Head of caudate nucleus (tissue), 42 donors: ENCODE measurements at regions not wholly inside any gene's neighbourhood (a gene's known extent, or its start where the extent isn't known, plus 50 kb on each side); places are given as distances from the start of the nearest gene placed in this dataset.
"Not testable (repeated sequence)": the region's sequence is repeated elsewhere in the genome, so short reads cannot be mapped to it uniquely, and the experiment has no call there.

ENCODE experiments used
- DNase-seq, 42 donors: peaks; one replicate each; pipeline versions ENCODE4 v3.0.0 to v3.0.0-alpha.2; 2020 to 2021; ENCODE audit warnings: mixed read lengths in 7 of 42
- intact Hi-C: fragments of 100-400 bp; cut with DNase I; formaldehyde crosslinking; loops from one replicate; pipeline ENCODE4 v1.15.0; 2022

DNA sequence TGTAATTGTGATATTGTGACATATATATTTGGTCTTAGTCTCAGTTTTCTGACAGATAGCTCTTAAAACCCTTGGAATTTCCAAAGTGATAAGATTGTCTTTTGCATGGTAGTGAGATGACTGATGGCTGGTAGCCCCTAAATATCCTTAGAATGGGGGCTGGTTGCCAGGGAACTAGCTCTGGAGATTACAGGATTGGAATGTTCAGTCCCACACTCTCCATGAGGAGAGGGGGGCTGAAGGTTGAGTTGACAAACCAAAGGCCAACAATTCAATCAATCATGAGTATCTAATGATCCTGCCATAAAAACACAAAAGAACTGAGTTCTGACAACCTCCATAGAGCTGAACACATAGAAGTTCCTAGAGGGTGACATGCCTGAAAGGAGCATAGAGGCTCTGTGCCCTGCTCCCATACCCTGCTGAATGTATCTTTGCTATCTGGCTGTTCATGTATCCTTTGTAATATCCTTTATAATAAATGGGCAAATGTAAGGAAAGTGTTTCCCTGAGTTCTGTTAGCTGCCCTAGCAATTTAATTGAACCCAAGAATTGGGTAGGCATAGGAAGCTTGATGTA lies 1680.3 kb upstream of the PIK3C3 start:
- no peak for DNase-seq
- intact Hi-C loops, result no loop called here

DNA sequence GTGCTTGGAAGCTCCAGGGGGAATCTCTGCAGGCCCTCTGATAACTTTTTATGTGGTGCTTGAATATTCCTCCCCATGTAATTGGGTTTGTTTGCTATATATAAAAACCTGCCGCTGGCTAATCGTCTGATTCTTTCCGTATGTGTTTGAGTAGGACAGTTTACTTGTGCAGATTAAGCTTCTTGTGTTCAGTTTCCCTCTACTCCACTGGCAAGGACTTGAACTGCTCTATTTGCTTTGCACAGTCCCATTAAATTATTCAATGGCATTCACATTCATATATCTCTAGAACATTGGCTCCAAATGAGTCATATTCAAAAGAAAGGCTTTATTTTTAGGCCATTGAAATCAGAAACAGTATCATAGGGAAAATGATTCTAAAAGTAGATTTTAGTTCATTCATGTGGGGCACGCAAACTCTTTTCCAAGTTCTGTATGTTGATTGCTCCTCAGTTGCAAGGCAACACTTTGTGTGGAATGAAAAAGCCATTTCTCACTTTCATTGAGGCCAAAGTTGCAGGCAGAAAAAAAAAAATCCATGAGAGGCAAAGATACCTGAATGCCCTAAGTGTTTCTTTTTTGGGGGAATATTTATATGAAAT lies 1682.3 kb upstream of the PIK3C3 start:
- DNase-seq, result no peak
- intact Hi-C loops, result no loop called here

DNA sequence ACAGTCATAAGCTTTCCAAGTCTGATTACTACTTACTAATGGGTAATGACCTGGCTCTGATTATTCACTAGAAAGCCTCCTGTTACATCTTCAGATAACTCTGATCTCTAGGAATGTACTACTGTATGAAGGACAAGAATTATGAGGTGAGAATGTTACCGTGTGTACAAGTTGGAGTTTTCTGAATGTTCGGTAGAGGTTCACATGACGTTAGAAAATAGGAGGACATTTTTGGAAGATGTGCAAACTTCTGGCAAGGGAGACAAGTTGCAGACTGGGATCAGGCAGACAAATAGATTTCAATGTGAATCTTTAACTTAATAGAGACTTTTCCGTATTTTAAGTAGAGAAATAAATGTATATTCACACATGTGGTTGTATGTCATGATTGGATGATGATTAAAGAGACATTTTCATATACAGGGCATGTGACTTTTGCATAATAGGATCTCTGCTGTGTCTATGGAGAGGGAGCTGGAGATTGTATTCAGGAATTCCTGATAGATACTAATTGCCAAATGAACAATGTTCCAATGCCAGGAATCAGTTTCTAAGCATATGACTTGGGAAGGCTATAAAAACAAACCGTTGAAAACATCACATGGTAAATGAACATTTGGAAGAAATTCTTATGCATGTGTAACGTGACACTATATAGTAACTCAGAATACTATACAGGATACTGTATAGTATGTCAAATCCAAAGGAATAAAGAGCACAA lies 1695.8 kb upstream of the PIK3C3 start:
- intact Hi-C loops, result no loop called here
- DNase-seq, result no peak

DNA sequence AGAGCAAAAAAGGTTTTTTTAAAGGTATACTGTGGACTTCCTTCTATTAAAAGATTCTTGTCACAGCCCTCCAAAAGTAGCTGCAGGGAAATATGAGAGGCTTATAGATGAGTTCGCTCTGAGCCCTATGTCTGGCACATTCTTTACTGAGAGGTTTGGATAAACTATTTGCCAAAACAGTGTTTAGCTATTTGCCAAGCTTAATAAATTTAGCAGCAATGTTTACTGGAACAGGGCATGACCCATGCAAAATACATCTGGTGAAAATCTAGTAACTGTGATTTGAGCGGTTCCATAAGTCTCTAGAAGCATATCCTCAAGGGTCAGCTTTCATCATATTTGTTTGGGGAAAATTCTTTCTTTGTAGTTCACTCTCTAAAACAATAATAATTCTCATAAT lies 1696.7 kb upstream of the PIK3C3 start:
- intact Hi-C loops, result no loop called here

DNA sequence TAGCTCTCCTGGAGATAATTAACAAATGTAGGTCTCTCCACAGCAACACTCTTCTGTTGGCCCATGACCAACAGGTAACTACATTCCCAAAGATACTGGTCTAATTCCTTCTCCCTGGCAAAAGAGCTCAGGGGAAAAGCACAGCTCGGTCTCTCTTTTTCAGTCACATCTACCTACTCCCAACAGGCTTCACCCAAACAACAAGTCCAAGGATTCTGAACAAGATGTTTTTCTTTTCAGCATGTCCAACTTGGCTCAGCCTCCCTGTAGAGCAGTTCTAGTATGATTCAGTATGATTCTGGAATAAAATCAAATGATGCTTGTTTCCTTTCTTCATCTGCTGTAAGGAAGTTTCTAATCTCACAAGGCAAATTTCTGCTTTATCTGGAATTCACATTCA lies 1704.8 kb upstream of the PIK3C3 start:
- DNase-seq, result no peak
- intact Hi-C loops, result no loop called here

More for the DNA sequence above, 1696.7 kb upstream of the PIK3C3 start:
- DNase-seq, result no peak

DNA sequence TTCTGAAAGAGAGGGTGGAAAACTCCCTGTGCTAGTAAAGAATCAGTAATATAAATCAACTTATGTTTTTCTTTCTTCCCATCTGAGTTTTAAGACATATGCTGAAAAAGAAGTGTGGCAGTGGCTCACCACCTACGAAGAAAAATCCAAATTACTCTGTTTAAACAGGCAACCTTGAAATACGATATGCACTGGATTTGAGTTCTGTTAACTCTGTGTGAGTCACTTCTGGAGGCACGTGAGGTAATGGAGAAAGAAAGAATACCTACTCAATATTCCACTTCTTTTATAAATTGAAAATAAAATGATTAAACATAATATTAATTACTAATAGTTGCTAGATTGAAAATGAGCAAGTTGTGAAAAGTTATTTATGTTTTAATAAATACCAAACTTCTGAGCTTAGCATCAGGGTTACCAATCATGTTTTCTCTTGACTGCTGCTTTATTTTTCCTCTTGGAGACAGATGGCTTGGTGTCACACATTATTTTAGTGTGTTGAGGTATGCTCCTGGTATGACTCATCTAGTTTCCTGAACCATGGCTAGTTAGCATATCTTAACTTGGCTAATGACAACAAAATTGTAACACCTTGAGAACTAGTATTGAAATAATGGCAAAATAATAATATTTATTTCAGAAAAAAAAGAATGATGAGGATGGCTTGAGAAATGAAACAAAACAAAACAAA lies 1705.5 kb upstream of the PIK3C3 start:
- intact Hi-C loops, result no loop called here
- no peak for DNase-seq

DNA sequence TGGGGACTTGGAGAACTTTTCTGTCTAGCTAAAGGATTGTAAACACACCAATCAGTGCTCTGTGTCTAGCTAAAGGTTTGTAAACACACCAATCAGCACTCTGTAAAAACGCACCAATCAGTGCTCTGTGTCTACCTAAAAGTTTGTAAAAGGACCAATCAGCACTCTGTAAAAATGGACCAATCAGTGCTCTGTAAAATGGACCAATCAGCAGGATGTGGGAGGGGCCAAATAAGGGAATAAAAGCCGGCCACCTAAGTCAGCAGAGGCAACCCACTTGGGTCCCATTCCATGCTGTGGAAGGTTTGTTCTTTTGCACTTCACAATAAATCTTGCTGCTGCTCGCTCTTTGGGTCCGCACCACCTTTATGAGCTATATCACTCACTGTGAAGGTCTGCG lies 1709.4 kb upstream of the PIK3C3 start:
- DNase-seq, intact Hi-C loops: not testable (repeated sequence)

DNA sequence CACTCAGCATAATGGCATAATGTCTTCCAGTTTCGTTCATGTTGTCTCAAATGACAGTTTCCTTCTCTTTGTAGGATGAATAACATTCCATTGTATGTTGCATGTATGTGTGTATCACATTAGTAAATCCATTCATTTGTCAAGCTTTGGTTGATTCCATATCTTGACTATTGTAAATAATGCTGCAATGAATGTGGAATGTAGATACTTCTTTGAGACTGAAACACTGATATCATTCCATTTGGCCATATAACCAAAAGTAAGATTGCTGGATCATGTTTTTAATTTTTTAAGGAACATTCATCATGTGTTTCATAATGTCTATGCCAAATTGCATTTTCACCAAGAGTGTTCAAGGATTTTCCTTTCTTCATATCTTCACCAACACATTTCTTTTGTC lies 1711.4 kb upstream of the PIK3C3 start:
- no peak for DNase-seq
- intact Hi-C loops, result no loop called here

DNA sequence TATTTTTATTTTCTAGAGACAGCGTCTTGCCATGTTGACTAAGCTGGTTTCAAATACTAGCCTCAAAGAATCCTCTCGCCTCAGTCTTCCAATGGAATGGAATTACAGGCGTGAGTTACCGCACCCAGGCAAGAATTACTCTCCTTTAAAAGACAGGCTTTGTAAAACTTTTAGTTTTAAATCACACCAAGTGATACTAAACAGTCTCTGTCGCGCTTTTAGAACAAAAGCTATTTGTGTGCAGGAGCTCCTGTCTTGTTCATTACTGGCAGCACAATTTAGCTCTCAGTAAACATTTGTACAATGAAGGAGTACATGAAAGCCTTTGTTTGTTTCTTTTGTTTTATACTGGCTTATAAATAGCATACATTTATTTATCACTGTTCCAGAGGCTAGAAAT lies 1719.2 kb upstream of the PIK3C3 start:
- intact Hi-C loops, result no loop called here
- DNase-seq, result no peak

DNA sequence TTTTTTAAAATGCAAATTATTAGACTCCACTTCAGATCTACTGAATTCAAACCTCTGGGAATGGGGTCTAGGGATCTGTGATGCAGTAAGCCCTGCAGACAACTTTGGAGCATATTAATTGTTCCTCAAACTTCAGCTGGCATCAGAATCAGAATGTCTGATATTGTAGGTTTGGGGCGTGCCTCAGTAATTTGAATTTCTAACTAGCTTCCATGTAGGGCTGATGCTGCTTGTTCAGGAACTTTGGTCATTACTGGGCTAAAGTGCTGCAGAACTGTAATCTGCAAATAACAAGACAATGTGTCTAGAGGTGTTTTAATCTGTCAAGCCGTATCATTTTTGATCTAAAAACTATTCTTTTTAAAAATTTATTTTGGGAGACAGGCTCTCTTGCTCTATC lies 1719.7 kb upstream of the PIK3C3 start:
- no peak for DNase-seq
- intact Hi-C loops, result no loop called here

DNA sequence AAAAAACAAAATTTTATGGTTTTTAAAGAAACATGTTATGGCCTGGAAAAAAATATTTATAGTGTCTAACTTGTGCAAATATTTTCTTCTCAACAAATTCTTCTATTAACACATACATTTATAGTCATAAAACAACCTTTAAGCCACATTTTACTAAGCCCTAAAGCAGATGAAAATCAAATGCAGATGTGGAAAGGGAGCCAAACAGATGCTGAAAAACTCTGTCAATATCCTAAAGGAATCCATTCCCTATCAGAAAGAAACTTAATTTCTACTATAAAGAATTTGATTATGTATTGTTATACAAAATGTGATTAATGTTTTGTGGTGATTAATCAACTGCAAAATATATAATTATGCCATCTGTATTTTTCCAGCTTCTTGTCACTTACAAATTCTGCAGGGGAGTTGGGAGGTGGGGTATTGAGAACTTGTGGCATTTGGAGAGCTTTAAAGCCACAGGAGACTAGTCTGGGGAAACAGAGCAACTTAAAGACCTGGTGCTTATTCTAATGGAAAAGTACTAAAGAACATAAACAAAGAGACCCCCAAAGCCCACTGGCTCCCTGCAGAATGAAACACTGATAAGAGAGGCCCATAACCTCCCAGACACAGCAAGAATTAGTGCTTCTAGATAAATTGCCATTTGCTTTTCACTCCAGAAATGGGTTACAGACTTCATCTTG lies 1721.0 kb upstream of the PIK3C3 start:
- intact Hi-C loops, result no loop called here

DNA sequence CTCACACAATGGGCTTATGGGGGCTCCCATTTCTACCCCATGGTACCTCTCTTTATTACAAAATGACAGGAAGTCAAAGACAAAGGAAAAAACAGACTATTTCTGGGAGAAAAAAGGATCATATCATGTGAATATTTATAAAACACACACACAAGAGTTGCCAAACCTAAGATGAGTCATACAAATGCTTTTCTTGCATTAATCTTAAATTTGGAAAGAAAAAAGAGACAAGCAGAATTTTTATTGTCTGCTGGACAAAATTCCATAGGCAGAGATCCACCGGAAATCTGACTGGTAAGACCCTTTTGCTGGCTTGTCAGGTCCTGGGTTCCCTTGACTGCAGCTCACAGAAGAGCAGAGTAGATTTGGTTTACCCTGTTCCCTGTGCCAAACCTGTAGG lies 1732.3 kb upstream of the PIK3C3 start:
- DNase-seq, result no peak
- intact Hi-C loops, result no loop called here

More for the DNA sequence above, 1721.0 kb upstream of the PIK3C3 start:
- no peak for DNase-seq

DNA sequence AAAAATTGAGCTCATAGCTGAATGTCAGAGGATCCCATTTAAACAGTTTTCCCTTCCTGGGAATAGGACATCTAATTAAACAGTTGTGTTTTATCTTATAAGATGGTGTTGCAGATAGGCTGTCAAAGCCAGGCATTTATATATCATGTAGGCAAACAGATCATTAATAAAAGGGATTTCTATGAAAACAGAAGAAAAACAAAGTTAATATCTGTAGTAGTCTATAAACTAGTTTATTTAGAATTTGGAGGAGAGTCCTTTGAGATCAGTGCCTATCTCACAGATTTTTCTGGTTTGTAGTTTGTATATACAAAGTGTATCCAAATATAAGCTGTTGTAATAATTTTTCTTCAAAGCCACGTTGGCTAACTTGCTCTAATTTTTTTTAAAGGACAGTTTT lies 1738.2 kb upstream of the PIK3C3 start:
- no peak for DNase-seq
- intact Hi-C loops, result no loop called here

DNA sequence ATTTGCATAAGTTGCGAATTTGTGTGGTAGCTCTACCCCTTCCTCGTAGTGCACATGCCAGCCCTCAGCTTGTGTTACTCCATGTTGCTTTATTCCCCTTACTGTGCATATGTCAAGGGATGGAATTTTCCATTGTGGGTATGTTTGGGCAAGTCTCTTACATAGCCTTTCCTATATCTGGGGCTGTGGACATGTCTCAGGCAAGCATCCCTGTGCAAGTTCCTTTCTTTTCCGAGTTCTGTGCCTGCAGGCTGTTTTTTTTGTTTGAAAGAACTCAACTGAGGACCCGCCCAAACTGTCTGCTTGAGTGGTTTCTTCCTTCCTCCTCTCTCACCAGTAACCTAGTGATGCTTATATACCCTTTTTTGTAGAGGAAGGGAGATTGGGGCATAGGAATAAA lies 1739.1 kb upstream of the PIK3C3 start:
- DNase-seq, result no peak
- intact Hi-C loops, result no loop called here

DNA sequence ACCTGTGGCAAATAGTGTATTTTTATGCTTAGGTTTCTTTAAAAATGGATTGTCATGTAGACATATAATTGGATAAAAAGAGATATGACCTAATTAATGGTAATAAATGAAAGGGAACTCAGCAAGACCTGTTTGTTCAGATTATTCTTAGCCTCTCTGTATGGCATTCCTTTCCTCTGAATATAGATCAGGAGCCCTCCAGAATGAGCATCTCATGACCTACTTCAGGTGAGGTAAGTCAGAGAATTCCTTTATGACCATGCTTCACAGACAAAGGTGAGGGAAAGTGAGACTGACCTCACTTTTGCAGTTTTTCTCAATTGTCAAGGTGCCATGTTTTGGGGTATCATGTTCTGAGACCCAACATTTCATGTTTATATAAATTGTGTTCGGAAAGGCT lies 1744.3 kb upstream of the PIK3C3 start:
- intact Hi-C loops, result no loop called here
- DNase-seq, result no peak

DNA sequence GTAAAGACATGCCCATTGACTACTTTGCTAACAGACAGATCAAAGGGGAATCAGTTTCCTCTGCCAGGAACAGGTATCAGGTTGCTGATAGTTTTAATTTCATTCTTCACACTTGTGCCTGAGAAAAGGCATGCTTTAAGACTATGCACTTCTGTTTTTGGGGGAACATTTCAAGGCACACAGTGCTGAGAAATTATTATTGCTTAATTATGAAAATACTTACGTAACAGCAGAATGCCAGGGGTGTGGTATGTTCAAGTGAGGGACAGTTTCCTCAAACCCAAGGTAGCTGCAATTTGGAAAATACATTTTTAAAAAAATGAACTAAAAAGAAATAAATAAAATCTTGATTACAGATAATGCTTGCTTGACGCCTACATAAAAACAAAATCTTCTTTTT lies 1746.1 kb upstream of the PIK3C3 start:
- DNase-seq, result no peak
- intact Hi-C loops, result no loop called here

DNA sequence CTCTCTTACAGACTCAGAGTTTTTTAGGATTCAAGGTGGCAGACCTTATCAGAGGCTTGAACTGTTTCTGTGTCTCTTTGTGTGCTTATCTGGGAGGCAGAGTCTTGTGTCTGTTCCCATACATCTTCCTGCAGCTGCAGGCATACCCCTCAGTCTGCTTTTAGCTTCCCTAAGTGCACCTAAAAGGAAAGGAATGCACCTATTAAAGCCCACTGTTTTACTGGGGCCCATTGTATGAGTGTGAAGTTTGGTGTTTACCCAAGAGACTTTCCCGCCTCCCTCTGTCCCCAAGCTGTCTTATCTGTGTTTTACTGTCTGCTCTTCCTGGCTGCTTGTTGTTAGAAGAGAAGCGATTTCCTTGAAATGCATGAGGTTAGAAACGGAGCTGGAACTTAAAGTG lies 1757.3 kb upstream of the PIK3C3 start:
- intact Hi-C loops, result no loop called here
- no peak for DNase-seq

DNA sequence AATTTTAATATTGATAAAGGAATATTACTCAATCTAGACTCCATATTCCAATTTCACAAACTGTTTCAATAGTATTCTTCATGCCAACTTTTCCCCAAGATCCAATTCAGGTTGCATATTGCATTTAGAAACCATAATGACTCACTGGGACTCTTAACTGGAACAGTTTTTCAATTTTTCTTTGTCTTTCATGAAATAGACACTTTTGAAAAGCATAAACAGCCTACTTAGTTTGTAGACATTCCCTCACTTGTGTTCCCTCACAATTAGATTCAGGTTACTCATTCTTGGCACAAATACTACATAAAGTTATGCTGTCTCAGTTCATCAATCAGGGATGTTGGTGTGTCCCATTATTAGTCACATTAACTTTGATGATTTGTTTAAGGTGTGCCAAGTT lies 1768.4 kb upstream of the PIK3C3 start:
- DNase-seq, result no peak
- intact Hi-C loops, result no loop called here

DNA sequence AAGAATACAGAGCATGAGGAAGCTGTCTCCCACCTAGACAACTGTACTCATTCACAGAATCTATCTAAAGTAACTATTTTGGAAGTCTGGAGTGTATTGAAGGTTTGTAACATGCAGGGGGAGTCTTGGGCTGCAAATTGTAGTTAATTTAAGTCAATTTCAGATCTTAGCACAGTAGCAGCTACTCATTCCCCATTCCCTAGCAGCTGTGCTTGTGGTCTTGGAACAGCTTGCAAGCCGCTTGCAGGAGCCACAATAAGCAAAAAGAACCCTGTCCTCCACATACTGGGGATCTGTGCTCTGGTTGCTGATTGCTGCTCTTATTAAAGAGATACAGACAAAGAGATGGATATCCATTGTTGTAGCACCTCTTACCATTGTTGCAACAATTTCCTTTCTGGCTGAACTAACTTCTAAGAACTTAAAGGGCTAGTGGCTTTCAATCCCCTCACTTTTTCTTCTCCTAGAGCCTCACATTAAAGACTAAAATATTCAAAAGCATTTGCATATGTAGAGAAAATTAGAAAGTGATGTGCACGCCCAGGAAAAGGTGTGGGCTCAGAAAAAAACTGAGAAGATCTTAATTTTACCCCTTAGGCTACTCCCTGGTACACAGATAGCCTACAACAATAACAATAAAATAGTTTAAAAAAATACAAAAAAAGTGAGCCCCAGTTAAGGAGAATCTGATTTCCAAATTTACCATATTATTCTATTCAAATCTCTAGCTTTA lies 1775.1 kb upstream of the PIK3C3 start:
- intact Hi-C loops, result no loop called here
- no peak for DNase-seq
